ENCODE measurements at regions not wholly inside any gene's neighbourhood (a gene's known extent, or its start where the extent isn't known, plus 50 kb on each side); places are given as distances from the start of the nearest gene placed in this dataset.

- RAD21 ChIA-PET (ENCODE audit: unreplicated experiment): no interaction called here
- FAIRE-seq (peak; percentile 95), DNase-seq (ENCODE audit: low read depth, low spot score) (peak; percentile 96), ATAC-seq (peak; percentile 99)
- Histone ChIP-seq H3K36me3 (ENCODE audit: control insufficient read depth in 2 of 2, insufficient read depth in 2 of 2, low read length in 1 of 2) (no peaks in the 10 kb centered on the region), H3K4me3 (no peak overlapping the region), H3K9me3 (replicated peaks; ENCODE audit: control insufficient read depth, insufficient read depth, low read length) (peaks cover 1% of the 10 kb centered on the region; the same call in 2 of the 3 replicates), H3K79me2 (ENCODE audit: control insufficient read depth, insufficient read depth, low read length) (no peaks in the 10 kb centered on the region), H3K4me2 (ENCODE audit: control insufficient read depth, insufficient read depth) (peak overlapping the region; percentile 71), H3K4me1 (ENCODE audit: control insufficient read depth, insufficient read depth, low read length) (peaks cover 20% of the 10 kb centered on the region), H3K27ac (ENCODE audit: control insufficient read depth, insufficient read depth) (peak overlapping the region; percentile 45; the same call in 1 of the 2 replicates), H3K27me3 (replicated peaks in 1 of 2; ENCODE audit: control insufficient read depth in 2 of 2, insufficient read depth in 2 of 2, low read length in 1 of 2) (no peaks in the 10 kb centered on the region), H4K20me1 (ENCODE audit: control insufficient read depth, insufficient read depth) (no peaks in the 10 kb centered on the region), H3K9ac (ENCODE audit: control insufficient read depth, insufficient read depth, low read length) (no peak overlapping the region), H2AFZ (ENCODE audit: control insufficient read depth, low read depth, low read length) (no peak overlapping the region)
- BruUV-seq (replicated peaks): no TSS peak
- intact Hi-C loops (cut with micrococcal nuclease; ENCODE audit: unreplicated experiment): loop anchor here (5.0 kb wide), 1 partner anchor 255 kb away; no protein-coding TSS in a partner anchor
- CTCF ChIA-PET: interaction anchor here (0.8 kb wide), 1 partner anchor 231 kb away, joined by 3 read pairs; no protein-coding TSS in a partner anchor
- WGBS (ENCODE audit: insufficient coverage, insufficient replicate concordance, low lambda C conversion rate, missing lambda C conversion rate): 48% methylated on average over 6 of the region's 6 CpGs
- SMC1A ChIA-PET (ENCODE audit: uncharacterized antibody, unreplicated experiment): interaction anchor here (1.2 kb wide), 1 partner anchor 18 kb away, joined by 4 read pairs; no protein-coding TSS in a partner anchor
- in situ Hi-C loops (cut with MboI): no loop called here
- POLR2A ChIA-PET: no interaction called here
- TF ChIP-seq KAT2A (conservative IDR thresholded peaks at IDR 0.05; ENCODE audit: control insufficient read depth, low read depth, low read length): no peak
- TF ChIP-seq RAD21 (IDR thresholded peaks at IDR 0.05; ENCODE audit: insufficient read depth, low read depth, low read length): 0 out of 2 replicates have a peak, but pooled peaks have one; percentile 1
- TF ChIP-seq IKZF2 (IDR thresholded peaks at IDR 0.05): peak; percentile 91 to 92
- peak; percentile 93 for TF ChIP-seq ZBED1 (IDR thresholded peaks at IDR 0.05; ENCODE audit: borderline replicate concordance)
- TF ChIP-seq CTCF (IDR thresholded peaks at IDR 0.05 in 2 of 3, conservative IDR thresholded peaks at IDR 0.05 in 1 of 3; ENCODE audit: control insufficient read depth in 2 of 3, extremely low read depth in 1 of 3, insufficient read depth in 1 of 3, low read depth in 3 of 3, low read length in 3 of 3): no peak
- no peak for TF ChIP-seq SMAD1 (IDR thresholded peaks at IDR 0.05; ENCODE audit: low read depth, partially characterized antibody)
- TF ChIP-seq STAT3 (IDR thresholded peaks at IDR 0.05; ENCODE audit: low read depth, low read length): no peak; the same call in 1 of the 2 replicates
- no peak for TF ChIP-seq WRNIP1 (IDR thresholded peaks at IDR 0.05; ENCODE audit: borderline replicate concordance, low read depth, low read length)
- TF ChIP-seq SIX5 (IDR thresholded peaks at IDR 0.05; ENCODE audit: low read depth, low read length, severe bottlenecking): no peak
- 0 out of 2 replicates have a peak, but pooled peaks have one; percentile 34 for TF ChIP-seq BMI1 (IDR thresholded peaks at IDR 0.05; ENCODE audit: borderline replicate concordance)
- TF ChIP-seq NBN (IDR thresholded peaks at IDR 0.05): peak; percentile 71; the same call in 1 of the 2 replicates
- TF ChIP-seq LARP7 (IDR thresholded peaks at IDR 0.05): no peak
- TF ChIP-seq STAT1 (conservative IDR thresholded peaks at IDR 0.05): no peak
- no peak for TF ChIP-seq SREBF2 (IDR thresholded peaks at IDR 0.05; ENCODE audit: low read length)
- no peak for TF ChIP-seq CEBPZ (IDR thresholded peaks at IDR 0.05; ENCODE audit: low read depth, low read length)
Observed at GRCh38 chr3:152737021-152737908, 97.7 kb upstream of the P2RY1 start.
